ENCODE measurements at regions not wholly inside any gene's neighbourhood (a gene's known extent, or its start where the extent isn't known, plus 50 kb on each side); places are given as distances from the start of the nearest gene placed in this dataset.

GRCh38 chr2:8623576-8623957, 58.3 kb upstream of the ID2 start:
- DNase-seq (ENCODE audit: low read depth) = no peak

GRCh38 chr2:8623958-8624591, 57.8 kb upstream of the ID2 start:
- DNase-seq (ENCODE audit: low read depth) = no peak

GRCh38 chr2:8624855-8625398, 56.9 kb upstream of the ID2 start:
- DNase-seq (ENCODE audit: low read depth) = no peak

GRCh38 chr2:8625399-8626300, 56.2 kb upstream of the ID2 start:
- DNase-seq (ENCODE audit: low read depth) = no peak

GRCh38 chr2:8626572-8626971, 55.3 kb upstream of the ID2 start:
- no peak for DNase-seq (ENCODE audit: low read depth)

- no peak for DNase-seq (ENCODE audit: low read depth)
These were observed 54.7 kb upstream of the ID2 start for GRCh38 chr2:8627019-8627691.

- no peak for DNase-seq (ENCODE audit: low read depth)
These were observed 54.2 kb upstream of the ID2 start for GRCh38 chr2:8627692-8628085.

- DNase-seq (ENCODE audit: low read depth) = no peak
These were observed 53.5 kb upstream of the ID2 start for GRCh38 chr2:8628179-8628865.

GRCh38 chr2:8628866-8629209, 53.0 kb upstream of the ID2 start:
- DNase-seq (ENCODE audit: low read depth) = no peak

GRCh38 chr2:8629402-8629801, 52.5 kb upstream of the ID2 start:
- DNase-seq (ENCODE audit: low read depth) = no peak

GRCh38 chr2:8630676-8631464, 51.0 kb upstream of the ID2 start:
- DNase-seq (ENCODE audit: low read depth) = no peak

GRCh38 chr2:8631465-8632005, 50.3 kb upstream of the ID2 start:
- no peak for DNase-seq (ENCODE audit: low read depth)

All from activated T-cell treated with anti-CD3 and anti-CD28 coated beads for 1 hour (primary cell).